DMS79 treated with DMSO at 0.1 percent for 48 hours (cell line): ENCODE measurements at regions not wholly inside any gene's neighbourhood (a gene's known extent, or its start where the extent isn't known, plus 50 kb on each side); places are given as distances from the start of the nearest gene placed in this dataset.

Experiments used
- DNase-seq: peaks from one replicate; lab custom pipeline; 2025; lab: John Stamatoyannopoulos, UW

- no peak for DNase-seq
Observed at GRCh38 chr7:128167791-128168666, 73.0 kb upstream of the LEP start.

GRCh38 chr7:128168667-128169210 lies 72.3 kb upstream of the LEP start:
- DNase-seq, result no peak

- no peak for DNase-seq
Observed at GRCh38 chr7:128170461-128170860, 70.6 kb upstream of the LEP start.

- no peak for DNase-seq
Observed at GRCh38 chr7:128171342-128171918, 69.6 kb upstream of the LEP start.

- peak; percentile 21 for DNase-seq
Observed at GRCh38 chr7:128172151-128172550, 68.9 kb upstream of the LEP start.

GRCh38 chr7:128172963-128173362 lies 68.1 kb upstream of the LEP start:
- no peak for DNase-seq

GRCh38 chr7:128174386-128174785 lies 66.7 kb upstream of the LEP start:
- no peak for DNase-seq

- DNase-seq, result no peak
Observed at GRCh38 chr7:128176696-128177095, 64.4 kb upstream of the LEP start.

- DNase-seq, result no peak
Observed at GRCh38 chr7:128177768-128178550, 63.1 kb upstream of the LEP start.

- no peak for DNase-seq
Observed at GRCh38 chr7:128178611-128179010, 62.5 kb upstream of the LEP start.

- DNase-seq, result no peak
Observed at GRCh38 chr7:128188396-128189230, 52.5 kb upstream of the LEP start.

- no peak for DNase-seq
Observed at GRCh38 chr7:128189231-128189930, 51.7 kb upstream of the LEP start.

GRCh38 chr7:128190051-128190647 lies 50.9 kb upstream of the LEP start:
- peak; percentile 28 for DNase-seq

- no peak for DNase-seq
Observed at GRCh38 chr7:128191136-128191844, 49.8 kb upstream of the LEP start.
